Progenitor cell of endocrine pancreas (in vitro differentiated cells): ENCODE measurements at regions not wholly inside any gene's neighbourhood (a gene's known extent, or its start where the extent isn't known, plus 50 kb on each side); places are given as distances from the start of the nearest gene placed in this dataset.
A peak's percentile ranks its signal among the peaks of the same experiment; 100 is the strongest.

ENCODE experiments used
- DNase-seq: peaks from one replicate; pipeline ENCODE4 v3.0.0; 2021; ENCODE audit warnings: low spot score; ENCODE audit not compliant: unreplicated experiment
- H3K27ac Mint-ChIP-seq: 2 replicates; pipeline ENCODE4 v1.8.0; 2021; ENCODE audit warnings: mild to moderate bottlenecking, moderate library complexity, mixed read lengths
- H3K27me3 Mint-ChIP-seq: 2 replicates; pipeline ENCODE4 v1.8.0; 2021; ENCODE audit warnings: mixed read lengths
- H3K36me3 Mint-ChIP-seq: 2 replicates; pipeline ENCODE4 v1.8.0; 2022; ENCODE audit warnings: mixed read lengths; ENCODE audit not compliant: insufficient read depth
- H3K4me1 Mint-ChIP-seq: 2 replicates; pipeline ENCODE4 v1.8.0; 2021; ENCODE audit warnings: low read depth, mixed read lengths
- H3K4me3 Mint-ChIP-seq: 2 replicates; pipeline ENCODE4 v1.8.0; 2021; ENCODE audit warnings: low read depth, mild to moderate bottlenecking, moderate library complexity, mixed read lengths
- H3K9me3 Mint-ChIP-seq: 2 replicates; pipeline ENCODE4 v1.8.0; 2021; ENCODE audit warnings: low read depth, mixed read lengths
- TF ChIP-seq, protein P1 (sequence below): fragments of 200-600 bp; sonication (generic); IDR thresholded peaks from one replicate; pipeline ENCODE4 v1.5.0; 2021; ENCODE audit warnings: antibody characterized with exemption, mild to moderate bottlenecking; ENCODE audit not compliant: unreplicated experiment

GRCh38 chr1:221344693-221345092 lies 397.2 kb downstream of the DUSP10 start:
- Mint-ChIP-seq H3K36me3 (no peaks in the 10 kb centered on the region), H3K4me3 (no peak overlapping the region), H3K27me3 (no peaks in the 10 kb centered on the region), H3K27ac (no peak overlapping the region), H3K9me3 (no peaks in the 10 kb centered on the region), H3K4me1 (no peaks in the 10 kb centered on the region)
- DNase-seq: no peak
- TF ChIP-seq, protein P1, sequence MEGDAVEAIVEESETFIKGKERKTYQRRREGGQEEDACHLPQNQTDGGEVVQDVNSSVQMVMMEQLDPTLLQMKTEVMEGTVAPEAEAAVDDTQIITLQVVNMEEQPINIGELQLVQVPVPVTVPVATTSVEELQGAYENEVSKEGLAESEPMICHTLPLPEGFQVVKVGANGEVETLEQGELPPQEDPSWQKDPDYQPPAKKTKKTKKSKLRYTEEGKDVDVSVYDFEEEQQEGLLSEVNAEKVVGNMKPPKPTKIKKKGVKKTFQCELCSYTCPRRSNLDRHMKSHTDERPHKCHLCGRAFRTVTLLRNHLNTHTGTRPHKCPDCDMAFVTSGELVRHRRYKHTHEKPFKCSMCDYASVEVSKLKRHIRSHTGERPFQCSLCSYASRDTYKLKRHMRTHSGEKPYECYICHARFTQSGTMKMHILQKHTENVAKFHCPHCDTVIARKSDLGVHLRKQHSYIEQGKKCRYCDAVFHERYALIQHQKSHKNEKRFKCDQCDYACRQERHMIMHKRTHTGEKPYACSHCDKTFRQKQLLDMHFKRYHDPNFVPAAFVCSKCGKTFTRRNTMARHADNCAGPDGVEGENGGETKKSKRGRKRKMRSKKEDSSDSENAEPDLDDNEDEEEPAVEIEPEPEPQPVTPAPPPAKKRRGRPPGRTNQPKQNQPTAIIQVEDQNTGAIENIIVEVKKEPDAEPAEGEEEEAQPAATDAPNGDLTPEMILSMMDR: no peak

DNA sequence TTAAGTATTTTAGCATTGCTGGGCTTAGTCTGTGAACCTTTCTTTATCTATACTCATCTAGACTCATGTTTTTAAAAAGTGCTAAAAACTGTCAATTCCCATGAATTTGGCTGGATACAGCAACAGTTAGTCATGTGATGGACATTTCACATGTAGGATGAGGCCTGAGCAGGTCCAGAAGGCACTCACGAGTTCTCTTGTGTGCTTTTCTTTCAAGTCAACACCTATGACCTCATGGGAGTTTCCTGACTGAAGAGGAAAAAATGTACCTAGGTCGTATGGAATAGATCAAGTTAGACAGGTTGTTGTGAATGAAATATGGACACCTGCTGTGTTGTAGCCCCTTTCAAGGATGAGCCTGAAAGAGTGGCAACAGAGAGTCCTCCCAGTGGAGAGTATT lies 394.2 kb downstream of the DUSP10 start:
- no peaks in the 10 kb centered on the region for H3K36me3 Mint-ChIP-seq
- H3K9me3 Mint-ChIP-seq: no peaks in the 10 kb centered on the region
- H3K4me3 Mint-ChIP-seq: no peak overlapping the region
- H3K27ac Mint-ChIP-seq: no peak overlapping the region
- TF ChIP-seq, protein P1: no peak
- H3K27me3 Mint-ChIP-seq: no peaks in the 10 kb centered on the region
- DNase-seq: no peak
- H3K4me1 Mint-ChIP-seq: no peaks in the 10 kb centered on the region

DNA sequence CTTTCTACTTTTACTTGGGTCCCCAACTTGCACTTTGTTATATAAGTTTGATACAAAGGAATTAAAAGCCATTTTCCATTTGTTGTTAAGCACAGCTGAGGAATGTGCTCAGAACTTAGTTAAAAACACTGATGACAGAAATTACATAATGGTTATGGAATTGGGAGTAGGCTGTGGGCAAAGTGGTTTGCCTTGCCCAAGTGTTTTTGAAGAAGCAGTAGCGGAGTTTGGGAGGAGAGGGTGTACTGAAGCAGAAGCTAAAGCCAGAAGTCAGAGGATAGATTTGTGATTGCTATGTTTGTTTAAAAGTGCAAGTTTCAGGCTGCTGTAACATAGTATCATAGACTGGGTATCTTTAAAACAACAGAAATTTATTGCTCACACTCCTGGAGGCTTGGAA lies 391.8 kb downstream of the DUSP10 start:
- TF ChIP-seq, protein P1: no peak
- Mint-ChIP-seq H3K27me3 (no peaks in the 10 kb centered on the region), H3K4me3 (no peak overlapping the region), H3K27ac (no peak overlapping the region), H3K4me1 (no peaks in the 10 kb centered on the region), H3K9me3 (no peaks in the 10 kb centered on the region), H3K36me3 (no peaks in the 10 kb centered on the region)
- DNase-seq: no peak

DNA sequence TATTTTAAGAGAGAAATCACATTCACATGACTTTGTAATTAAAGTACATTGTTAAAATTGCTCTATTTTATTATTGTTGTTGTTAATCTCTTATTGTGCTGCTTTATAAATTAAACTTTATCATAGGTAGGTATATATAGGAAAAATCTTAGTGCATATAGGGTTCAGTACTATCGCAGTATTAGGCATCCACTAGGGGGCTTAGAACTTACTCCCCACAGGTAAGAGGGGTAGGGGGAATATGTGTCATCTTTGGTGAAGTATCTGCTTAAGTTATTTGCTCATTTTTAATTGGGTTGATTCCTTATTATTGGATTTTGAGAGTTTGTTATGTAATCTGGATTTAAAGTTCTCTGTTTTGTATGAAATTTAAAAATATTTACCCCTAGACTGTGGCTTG lies 385.2 kb downstream of the DUSP10 start:
- Mint-ChIP-seq H3K4me3 (no peak overlapping the region), H3K27me3 (no peaks in the 10 kb centered on the region), H3K27ac (no peak overlapping the region), H3K36me3 (no peaks in the 10 kb centered on the region), H3K9me3 (peaks cover 4% of the 10 kb centered on the region), H3K4me1 (no peaks in the 10 kb centered on the region)
- DNase-seq: no peak
- TF ChIP-seq, protein P1: peak; percentile 16

DNA sequence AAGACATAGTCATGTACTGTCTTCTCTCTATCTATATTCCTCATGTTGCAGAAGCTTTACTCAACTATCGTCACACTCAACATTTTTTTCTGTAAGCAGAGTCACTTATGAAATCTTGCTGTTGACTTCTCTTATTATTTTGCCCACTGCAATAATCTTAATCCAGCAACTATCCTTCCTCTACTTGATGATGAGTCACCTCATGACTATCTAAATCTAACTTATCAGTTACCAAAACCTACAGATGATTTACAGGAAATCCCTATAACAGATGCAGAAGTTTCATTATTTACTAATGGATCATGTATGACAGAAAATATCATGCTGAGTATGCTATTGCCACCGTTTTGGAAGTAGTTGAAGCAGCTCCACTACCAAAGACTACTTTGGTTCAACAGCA lies 378.9 kb downstream of the DUSP10 start:
- TF ChIP-seq, protein P1: no peak
- DNase-seq: no peak
- Mint-ChIP-seq H3K4me1 (peaks cover 18% of the 10 kb centered on the region), H3K27me3 (no peaks in the 10 kb centered on the region), H3K4me3 (no peak overlapping the region), H3K9me3 (no peaks in the 10 kb centered on the region), H3K27ac (no peak overlapping the region), H3K36me3 (no peaks in the 10 kb centered on the region)
